Activated B cell treated with CpG ODN at 0.5 μM for 24 hours (primary cell): ENCODE measurements at regions not wholly inside any gene's neighbourhood (a gene's known extent, or its start where the extent isn't known, plus 50 kb on each side); places are given as distances from the start of the nearest gene placed in this dataset.

Experiments used
- ATAC-seq: fragments of 200-7000 bp; cut with Tn5 transposase; one replicate; pipeline ENCODE4 v1.10.0; 2021; ENCODE audit warnings: low read depth, mild to moderate bottlenecking, moderate library complexity
- CTCF ChIA-PET: fragments of 350-600 bp; sonication (Branson Sonifier 250); formaldehyde crosslinking; loops from one replicate; lab custom pipeline; 2021; ENCODE audit warnings: antibody characterized with exemption; lab: Charles Lee
- POLR2A ChIA-PET: fragments of 350-600 bp; sonication (Branson Sonifier 250); formaldehyde crosslinking; loops from one replicate; lab custom pipeline; 2021; ENCODE audit warnings: antibody characterized with exemption; lab: Charles Lee
- DNase-seq: peaks from one replicate; pipeline ENCODE4 v3.0.0; 2022
- H3K27ac Mint-ChIP-seq: one replicate; pipeline ENCODE4 v1.8.0; 2020; ENCODE audit warnings: mixed read lengths
- H3K27me3 Mint-ChIP-seq: one replicate; pipeline ENCODE4 v1.8.0; 2021; ENCODE audit warnings: mixed read lengths
- H3K36me3 Mint-ChIP-seq: one replicate; pipeline ENCODE4 v1.8.0; 2021; ENCODE audit warnings: low read depth, mixed read lengths
- H3K4me1 Mint-ChIP-seq: one replicate; pipeline ENCODE4 v1.8.0; 2021; ENCODE audit warnings: mixed read lengths
- H3K4me3 Mint-ChIP-seq: one replicate; pipeline ENCODE4 v1.8.0; 2020; ENCODE audit warnings: mild to moderate bottlenecking, mixed read lengths
- H3K9me3 Mint-ChIP-seq: one replicate; pipeline ENCODE4 v1.8.0; 2020; ENCODE audit warnings: mixed read lengths
- intact Hi-C: fragments of 100-400 bp; cut with micrococcal nuclease; formaldehyde crosslinking; loops from one replicate; pipeline ENCODE4 v1.15.1; 2024
- TF ChIP-seq, protein P1 (sequence below): fragments of 200-600 bp; IDR thresholded peaks from one replicate; pipeline ENCODE4 v1.8.0; 2022; ENCODE audit warnings: antibody characterized with exemption, mild to moderate bottlenecking

DNA sequence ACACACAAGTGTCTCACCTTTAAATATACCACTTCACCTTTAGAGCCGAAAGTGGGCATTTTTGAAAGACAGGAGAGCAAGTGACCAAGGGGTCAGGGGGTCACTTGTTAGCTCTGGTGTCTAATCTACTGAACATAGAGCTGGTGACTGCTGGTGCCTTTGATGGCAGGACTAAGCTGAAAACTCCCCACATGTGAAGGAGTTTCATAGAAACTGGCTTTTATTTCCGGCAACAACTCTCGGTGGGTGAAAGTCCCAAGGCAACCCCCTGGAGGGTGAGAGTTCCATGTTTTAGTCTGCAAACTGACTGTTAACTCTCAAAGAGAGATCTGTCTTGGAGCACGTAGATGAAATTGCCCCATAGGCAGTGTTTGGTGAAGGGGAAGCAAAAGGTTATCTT is 466.9 kb downstream of the DMRTA1 start:
- H3K4me3 Mint-ChIP-seq = no peak overlapping the region
- intact Hi-C loops = no loop called here
- DNase-seq (no peak), ATAC-seq (no peak)
- ChIA-PET POLR2A (no interaction called here), CTCF (no interaction called here)
- TF ChIP-seq, protein P1, sequence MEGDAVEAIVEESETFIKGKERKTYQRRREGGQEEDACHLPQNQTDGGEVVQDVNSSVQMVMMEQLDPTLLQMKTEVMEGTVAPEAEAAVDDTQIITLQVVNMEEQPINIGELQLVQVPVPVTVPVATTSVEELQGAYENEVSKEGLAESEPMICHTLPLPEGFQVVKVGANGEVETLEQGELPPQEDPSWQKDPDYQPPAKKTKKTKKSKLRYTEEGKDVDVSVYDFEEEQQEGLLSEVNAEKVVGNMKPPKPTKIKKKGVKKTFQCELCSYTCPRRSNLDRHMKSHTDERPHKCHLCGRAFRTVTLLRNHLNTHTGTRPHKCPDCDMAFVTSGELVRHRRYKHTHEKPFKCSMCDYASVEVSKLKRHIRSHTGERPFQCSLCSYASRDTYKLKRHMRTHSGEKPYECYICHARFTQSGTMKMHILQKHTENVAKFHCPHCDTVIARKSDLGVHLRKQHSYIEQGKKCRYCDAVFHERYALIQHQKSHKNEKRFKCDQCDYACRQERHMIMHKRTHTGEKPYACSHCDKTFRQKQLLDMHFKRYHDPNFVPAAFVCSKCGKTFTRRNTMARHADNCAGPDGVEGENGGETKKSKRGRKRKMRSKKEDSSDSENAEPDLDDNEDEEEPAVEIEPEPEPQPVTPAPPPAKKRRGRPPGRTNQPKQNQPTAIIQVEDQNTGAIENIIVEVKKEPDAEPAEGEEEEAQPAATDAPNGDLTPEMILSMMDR = no peak
- H3K27ac Mint-ChIP-seq = no peak overlapping the region
- H3K36me3 Mint-ChIP-seq = no peaks in the 10 kb centered on the region
- no peaks in the 10 kb centered on the region for H3K4me1 Mint-ChIP-seq
- H3K27me3 Mint-ChIP-seq = no peaks in the 10 kb centered on the region
- H3K9me3 Mint-ChIP-seq = no peaks in the 10 kb centered on the region

DNA sequence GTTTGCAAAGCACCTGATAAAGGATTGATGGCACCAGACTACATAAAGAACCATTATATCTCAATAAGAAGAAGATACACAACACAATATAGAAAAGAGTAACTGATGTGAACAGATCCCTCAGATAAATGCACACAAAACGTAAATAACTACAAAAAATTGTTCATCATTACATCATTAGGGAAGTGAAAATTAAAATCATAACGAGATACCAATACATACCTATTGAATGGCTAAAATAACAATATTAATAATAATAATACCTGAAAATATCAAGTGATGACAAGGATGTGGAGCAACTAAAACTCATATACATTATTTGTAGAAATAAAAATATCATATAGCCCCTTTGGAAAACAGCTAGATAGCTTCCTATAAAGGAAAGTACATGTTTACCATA is 469.5 kb downstream of the DMRTA1 start:
- no peak for ATAC-seq
- intact Hi-C loops = no loop called here
- Mint-ChIP-seq H3K4me1 (no peaks in the 10 kb centered on the region), H3K27ac (no peak overlapping the region), H3K9me3 (peaks cover 2% of the 10 kb centered on the region), H3K4me3 (no peak overlapping the region), H3K27me3 (no peaks in the 10 kb centered on the region), H3K36me3 (no peaks in the 10 kb centered on the region)
- no peak for DNase-seq
- POLR2A ChIA-PET = no interaction called here
- CTCF ChIA-PET = no interaction called here
- TF ChIP-seq, protein P1 = no peak

DNA sequence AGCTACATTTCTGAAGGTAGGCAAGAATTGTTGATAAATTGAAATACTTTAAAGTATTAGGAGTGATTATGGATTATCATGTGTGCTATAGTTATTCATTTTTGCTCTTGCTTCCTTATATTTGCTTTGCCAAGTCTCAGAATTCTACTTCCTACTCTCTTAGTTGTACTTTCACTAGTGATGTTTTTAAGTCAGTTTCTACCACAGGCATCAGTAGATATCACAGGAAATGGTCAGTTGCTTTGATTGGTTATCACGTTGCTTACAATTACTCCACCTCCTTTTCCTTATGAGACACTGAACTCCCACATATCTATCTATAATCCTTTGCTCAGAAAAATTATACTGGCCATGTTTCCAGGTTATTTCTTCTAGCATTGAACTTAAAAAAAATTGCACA is 472.8 kb downstream of the DMRTA1 start:
- no peak overlapping the region for H3K27ac Mint-ChIP-seq

DNA sequence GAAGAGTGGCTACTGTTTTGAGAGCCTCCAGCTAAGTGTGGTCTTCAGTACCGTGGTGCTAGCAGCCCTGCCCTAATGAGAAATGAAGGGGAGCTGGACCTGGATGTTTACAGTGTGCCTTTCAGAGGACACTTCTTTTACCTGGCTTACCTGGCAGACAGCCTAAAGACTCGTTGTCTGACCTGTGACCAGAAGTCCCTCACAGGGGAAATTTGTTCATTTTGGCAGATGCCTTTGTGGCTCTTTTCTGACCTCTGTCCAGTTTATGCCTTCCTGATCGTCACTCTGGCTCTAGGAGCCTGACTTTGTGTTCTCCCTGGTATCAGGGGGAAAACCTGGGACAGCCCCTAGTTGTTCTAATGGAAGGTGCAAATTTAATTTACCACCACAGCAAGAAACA is 475.1 kb downstream of the DMRTA1 start:
- H3K4me3 Mint-ChIP-seq = no peak overlapping the region
- no peaks in the 10 kb centered on the region for H3K27me3 Mint-ChIP-seq
- intact Hi-C loops = no loop called here
- H3K9me3 Mint-ChIP-seq = peaks cover 9% of the 10 kb centered on the region
- TF ChIP-seq, protein P1 = no peak
- POLR2A ChIA-PET = no interaction called here
- ATAC-seq (no peak), DNase-seq (no peak)
- no peaks in the 10 kb centered on the region for H3K36me3 Mint-ChIP-seq
- H3K4me1 Mint-ChIP-seq = no peaks in the 10 kb centered on the region
- H3K27ac Mint-ChIP-seq = no peak overlapping the region
- CTCF ChIA-PET = no interaction called here

More for the DNA sequence above, 472.8 kb downstream of the DMRTA1 start:
- POLR2A ChIA-PET = no interaction called here
- Mint-ChIP-seq H3K36me3 (no peaks in the 10 kb centered on the region), H3K9me3 (peaks cover 9% of the 10 kb centered on the region), H3K4me3 (no peak overlapping the region), H3K27me3 (no peaks in the 10 kb centered on the region), H3K4me1 (no peaks in the 10 kb centered on the region)
- ATAC-seq = no peak
- CTCF ChIA-PET = no interaction called here
- TF ChIP-seq, protein P1 = no peak
- intact Hi-C loops = no loop called here
- no peak for DNase-seq

DNA sequence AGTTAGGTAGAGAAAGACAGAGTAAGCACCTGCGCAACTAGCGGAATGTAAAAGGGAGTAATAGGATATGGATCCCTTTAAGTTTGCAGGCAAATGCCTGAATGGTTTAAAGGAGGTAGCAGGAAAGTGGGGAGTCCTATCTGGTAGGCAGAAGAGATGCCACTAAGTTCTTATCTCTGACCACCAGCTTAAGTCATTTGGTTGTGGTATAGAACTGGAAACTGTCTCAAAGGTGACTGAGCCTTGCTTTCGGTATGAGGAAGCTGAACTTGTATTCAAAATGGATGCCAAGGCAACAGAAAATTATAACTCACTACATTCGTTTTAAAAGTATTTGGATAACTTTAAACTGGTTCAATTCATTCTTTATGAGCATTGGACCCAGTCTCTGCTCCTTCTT is 475.6 kb downstream of the DMRTA1 start:
- Mint-ChIP-seq H3K36me3 (no peaks in the 10 kb centered on the region), H3K27ac (no peak overlapping the region), H3K9me3 (peaks cover 9% of the 10 kb centered on the region), H3K4me1 (no peaks in the 10 kb centered on the region), H3K27me3 (no peaks in the 10 kb centered on the region), H3K4me3 (no peak overlapping the region)
- no peak for DNase-seq
- TF ChIP-seq, protein P1 = no peak
- no peak for ATAC-seq
- ChIA-PET CTCF (no interaction called here), POLR2A (no interaction called here)
- intact Hi-C loops = no loop called here
